ENCODE measurements at regions not wholly inside any gene's neighbourhood (a gene's known extent, or its start where the extent isn't known, plus 50 kb on each side); places are given as distances from the start of the nearest gene placed in this dataset.
A peak's percentile ranks its signal among the peaks of the same experiment; 100 is the strongest.
"Not testable (repeated sequence)": the region's sequence is repeated elsewhere in the genome, so short reads cannot be mapped to it uniquely, and the experiment has no call there.

- no peak for DNase-seq
Observed at GRCh38 chr10:42883993-42884983, 101.7 kb downstream of the BMS1 start.

DNA sequence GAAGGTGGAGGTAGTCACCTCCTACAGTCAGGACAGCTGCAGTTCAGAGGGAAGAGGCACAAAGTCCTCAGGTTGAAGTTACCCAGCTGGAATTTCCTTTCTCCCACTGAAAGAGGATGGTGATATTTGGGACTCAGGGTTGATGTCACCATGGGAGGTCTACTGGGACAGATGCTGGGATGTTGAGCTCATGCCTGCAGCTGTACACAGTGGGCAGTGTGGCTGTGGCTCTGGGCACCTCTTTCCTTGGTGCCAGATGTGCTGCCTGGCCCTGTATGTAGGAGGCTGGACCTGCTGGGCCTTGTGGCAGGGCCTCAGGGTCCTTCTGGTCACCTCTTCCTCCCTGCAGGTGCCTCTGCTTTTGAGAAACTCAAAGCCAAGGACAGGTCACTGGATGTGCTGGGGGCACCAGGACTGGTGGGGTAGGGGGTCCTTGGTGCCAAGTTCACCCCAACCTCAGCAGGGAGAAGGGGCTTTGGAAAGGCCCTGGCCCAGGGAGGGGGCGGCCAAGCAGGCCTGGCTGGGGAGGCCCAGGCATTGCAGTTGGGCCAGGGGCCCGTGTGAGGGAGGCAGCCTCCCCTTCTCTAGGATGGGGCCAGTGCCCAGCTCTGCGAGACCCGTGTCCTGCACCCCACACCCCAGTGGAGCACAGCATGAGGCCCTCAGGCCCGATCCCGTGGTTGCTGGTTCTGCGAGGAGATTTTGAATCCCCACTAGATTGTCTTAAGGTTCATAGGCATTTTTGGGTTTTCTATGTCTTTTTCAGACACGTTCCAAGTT is 103.1 kb downstream of the BMS1 start:
- DNase-seq, result no peak

- DNase-seq, result no peak
Observed at GRCh38 chr10:42887734-42888503, 105.3 kb downstream of the BMS1 start.

- DNase-seq, result no peak
Observed at GRCh38 chr10:42888504-42889095, 106.0 kb downstream of the BMS1 start.

DNA sequence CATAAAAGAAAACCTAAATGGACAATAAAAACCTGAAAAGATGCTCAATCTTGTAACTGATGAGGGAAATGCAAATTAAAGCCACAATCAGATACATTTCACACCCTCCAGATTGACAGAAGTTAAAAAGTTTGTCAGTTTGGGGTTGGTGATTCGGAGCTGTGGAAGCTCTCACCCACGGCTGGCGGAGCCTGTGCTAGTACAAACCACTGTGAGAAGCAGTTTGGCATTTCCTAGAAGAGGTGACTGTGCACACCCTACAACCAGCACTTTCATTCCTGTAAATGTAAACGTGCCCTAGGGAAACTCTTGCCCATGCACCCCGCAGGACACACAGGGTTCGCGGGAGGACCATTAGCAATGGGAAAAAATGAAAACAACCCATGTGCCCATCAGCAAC is 114.1 kb downstream of the BMS1 start:
- no peak for DNase-seq

DNA sequence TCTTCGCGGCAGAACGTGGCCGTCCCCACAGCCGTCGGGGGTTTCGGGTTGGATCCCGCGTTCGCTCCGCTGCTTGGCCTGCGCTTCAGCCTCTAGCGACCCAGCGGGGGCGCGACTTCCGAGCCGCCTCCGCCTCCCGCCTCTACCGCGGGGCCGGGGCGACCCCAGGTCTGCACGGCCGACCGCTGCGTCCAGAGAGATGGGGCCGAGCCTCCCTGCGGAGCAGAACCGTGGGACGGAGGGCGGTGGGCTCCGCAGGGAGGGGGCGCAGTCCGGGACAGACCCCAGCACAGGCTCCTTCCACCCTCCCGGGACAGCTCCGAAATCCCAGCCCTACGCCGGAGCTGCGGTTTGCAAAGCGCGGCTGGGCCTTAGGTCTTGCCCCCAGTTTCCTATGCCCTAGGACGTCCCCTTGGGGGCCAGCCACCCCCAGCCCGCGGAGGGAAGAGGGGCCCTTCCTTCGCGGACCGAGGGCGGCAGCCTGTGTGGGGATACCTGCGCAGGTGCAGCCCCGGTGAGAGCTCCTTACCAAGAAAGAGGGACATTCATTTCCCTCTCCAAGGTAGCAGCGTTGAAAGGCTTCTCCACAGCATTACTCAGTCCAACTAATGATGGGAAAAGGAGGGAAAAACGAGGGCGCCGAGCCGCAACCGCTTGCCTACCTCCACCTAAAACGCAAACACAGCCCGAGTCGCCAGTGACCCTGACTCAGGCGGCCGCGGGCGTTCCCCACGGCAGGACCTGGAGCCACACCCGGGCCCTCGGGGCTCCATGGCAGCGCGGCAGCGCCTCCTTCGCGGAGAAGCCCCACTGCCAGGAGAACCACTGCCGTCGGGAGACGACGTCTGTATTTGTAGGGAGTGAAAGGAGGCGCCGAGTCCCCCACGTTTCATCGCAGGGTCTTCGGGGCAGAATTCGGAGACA is 115.7 kb downstream of the BMS1 start:
- no peak for DNase-seq

GRCh38 chr10:42899036-42899435 is 116.4 kb downstream of the BMS1 start:
- no peak for DNase-seq

- DNase-seq, result not testable (repeated sequence)
Observed at GRCh38 chr10:42900346-42900745, 117.8 kb downstream of the BMS1 start.

DNA sequence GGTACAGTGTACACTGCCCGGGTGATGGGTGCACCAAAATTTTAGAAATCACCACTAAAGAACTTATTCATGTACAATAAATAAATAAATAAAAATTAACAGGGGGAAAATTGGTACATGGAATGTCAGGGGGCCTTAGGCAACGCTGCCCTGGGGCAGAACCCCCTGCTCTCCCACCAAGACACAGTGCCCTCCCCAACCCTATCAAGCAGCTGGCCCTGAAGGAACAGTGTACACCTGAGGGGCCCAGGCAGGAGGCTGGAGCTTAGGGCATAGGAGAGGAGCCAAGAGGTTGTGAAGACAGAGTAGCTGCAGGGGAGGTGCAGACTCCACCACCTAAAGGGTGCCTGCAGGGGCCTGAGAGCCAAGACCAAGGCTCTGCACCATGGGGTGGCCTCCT is 128.8 kb downstream of the BMS1 start:
- no peak for DNase-seq

DNA sequence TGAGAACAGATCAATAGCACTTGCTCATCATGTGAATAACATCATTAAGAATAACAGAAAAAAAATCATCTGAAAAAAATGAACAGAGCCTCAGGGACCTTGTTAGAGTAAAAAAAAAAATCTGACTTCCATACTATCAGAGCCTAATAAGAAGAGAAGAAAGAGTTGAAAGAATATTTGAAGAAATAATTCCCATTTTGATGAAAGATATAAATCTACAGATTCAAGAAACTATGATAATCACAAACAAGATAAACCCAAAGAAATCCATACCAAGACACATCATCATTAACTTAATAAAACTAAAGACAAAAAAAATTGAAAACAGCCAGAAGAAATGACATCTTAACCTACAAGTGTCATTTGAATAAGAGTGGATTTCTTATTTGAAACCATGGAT is 134.4 kb downstream of the BMS1 start:
- no peak for DNase-seq

DNA sequence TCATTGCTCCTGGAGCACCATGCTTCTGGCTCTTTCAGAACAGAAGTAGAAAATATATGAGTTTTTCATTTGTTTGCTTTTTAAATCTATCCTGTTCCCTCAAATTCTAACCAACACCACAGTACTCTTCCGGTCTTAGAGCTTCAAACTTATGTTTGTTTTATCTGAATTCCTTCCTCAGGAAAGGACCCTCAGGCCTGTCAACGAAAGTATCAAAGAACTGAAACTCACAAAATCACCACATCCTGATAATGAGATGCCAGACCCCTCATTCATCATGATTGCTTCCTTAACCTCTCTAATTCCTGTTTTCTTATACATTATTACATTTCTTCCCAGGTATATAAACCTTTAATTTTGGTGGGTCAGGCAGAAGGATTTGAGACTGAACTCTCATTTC is 135.2 kb downstream of the BMS1 start:
- no peak for DNase-seq

DNA sequence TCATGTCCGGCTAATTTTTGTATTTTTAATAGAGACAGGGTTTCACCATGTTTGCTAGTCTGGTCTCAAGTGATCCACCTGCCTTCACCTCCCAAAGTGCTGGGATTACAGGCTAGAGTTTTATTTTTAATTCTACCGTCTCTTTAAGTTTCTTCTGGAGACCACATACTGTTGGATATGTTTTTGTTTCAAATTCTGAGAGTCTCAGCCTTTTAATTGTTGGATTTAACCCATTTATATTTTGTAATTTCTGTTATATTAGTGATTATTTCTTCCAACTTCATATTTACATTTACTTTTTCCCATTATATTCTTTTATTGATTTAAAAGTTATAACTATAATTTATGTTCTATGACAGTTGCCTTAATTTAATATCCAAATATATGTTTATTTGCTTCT is 139.4 kb downstream of the BMS1 start:
- DNase-seq, result no peak

- no peak for DNase-seq
Observed at GRCh38 chr10:42924484-42924883, 141.9 kb downstream of the BMS1 start.

DNA sequence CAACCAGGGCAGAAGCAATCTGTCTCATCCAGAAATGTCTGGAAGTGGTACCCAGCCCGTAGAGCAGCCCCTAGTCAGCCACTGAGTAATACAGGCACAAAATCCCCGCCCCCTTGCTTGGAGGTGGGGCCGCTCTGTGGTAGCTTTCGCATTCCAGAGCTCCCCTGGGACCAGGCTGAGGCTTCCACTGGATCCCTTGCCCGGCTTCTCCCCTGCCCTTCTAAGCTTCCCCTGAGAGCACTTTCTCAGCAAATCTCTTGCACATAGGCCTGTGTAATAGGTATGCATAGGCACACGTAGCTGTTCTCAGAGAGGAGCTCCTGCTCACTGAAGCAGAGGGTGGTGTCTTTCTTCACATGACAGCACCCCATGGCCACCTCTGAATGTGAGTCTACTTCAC is 144.2 kb downstream of the BMS1 start:
- peak; percentile 77 for DNase-seq

DNA sequence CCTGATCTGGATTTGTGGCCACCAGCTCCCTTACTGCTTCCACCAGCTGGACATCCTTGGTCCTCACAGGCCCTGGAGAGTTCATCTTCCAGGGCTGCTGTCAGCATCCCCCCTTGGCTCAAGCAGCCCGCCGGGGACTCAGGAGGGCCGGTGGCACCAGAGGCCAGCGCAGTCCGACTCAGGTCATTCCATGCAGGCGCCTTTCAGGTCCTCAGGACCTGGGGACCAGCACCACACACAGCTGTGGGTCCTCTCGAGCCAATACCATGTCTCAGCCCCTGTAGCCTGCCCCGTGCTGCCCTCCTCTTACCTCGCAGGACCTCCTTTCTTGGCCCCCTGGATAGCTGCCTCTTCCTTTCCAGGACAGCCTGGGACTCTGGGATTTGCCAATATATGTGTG is 145.5 kb downstream of the BMS1 start:
- DNase-seq, result no peak

DNA sequence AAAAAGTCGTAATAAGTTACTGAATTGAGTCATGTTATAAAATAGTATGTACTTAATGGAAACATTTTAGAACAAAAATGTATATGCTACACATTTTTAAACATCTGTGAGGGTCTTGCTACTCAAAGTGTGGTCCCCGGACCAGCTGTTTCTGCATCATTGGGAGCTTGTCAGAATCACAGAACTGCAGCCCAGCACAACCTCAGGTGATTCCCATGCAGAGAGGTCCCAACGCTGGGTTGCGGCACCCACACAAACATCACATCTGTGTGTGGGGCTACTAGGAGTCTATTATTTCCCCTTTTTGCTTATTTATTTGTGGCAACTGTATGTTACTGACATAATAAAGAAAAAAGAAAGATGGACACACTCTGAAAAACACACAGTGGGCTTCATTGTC is 146.6 kb downstream of the BMS1 start:
- no peak for DNase-seq

DNA sequence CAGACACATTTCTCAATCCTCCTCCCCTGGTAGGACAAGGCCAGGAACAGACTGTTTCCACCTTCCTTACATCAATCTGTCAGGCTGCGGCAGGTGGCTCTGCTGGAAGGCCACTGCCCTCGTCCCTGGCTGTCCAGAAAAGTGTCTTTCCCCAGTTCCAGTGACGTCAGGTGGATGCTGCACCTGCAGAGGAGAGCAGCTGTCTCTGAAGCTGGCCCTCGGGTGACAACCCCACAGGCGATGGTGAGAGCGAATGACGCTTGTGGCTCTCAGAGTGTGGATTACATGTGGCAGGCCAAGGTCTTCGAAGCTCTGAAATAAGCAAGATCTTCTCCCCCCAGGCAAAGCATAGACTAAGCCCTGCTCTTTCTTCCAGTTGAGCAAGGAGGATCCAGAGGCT is 146.9 kb upstream of the RET start:
- no peak for DNase-seq

DNA sequence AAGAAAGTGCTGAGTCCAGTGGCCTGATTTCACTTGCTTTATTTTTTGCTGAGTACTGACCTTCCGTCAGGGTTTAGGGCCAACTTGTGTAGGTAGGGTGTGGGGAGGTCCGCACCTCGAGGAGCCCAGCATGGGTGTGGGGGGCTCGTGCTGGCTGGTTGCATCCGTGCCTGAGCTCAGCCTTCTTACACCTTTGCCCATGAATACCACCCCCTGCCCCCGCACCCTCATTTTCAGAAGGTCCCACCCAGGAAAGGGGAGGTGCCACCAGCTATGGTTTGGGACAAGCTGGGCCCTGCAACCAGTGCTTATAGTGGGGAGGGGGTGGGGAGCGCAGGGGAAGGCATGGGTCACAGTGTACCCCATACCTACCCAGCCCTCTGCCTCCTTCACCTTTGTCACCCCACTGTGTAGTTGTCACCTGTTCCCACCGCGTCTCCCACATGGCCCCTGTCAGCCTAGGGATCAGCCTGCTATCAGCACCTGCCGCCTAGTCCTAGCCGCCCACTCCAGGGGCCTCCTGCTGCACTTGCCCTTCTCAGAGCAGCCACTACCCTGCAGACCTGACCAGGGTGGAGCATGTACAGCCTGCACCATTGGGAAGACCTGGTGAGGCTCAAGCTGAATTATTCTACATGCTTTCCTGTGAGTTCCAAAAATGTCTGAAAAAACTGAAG is 146.2 kb upstream of the RET start:
- no peak for DNase-seq

DNA sequence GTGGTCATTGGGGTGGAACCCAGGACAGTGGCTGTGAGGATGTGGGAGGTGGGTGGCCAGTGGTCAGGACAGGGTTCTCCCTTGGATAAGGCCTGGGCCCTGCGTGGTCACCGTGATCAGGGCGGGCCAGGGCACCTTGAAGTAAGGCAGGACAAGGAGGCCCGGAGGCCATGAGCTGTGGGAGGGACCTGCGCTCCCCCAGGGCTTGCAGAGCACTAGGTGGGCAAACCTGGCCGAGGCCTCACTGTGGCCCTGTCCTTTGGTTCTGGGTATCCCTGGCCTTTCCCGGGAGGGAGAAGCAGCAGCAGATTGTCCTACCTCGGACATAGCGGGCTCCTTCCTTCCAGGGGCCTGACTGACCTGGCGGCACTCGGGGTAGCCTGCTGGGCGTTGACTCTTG is 144.8 kb upstream of the RET start:
- no peak for DNase-seq

DNA sequence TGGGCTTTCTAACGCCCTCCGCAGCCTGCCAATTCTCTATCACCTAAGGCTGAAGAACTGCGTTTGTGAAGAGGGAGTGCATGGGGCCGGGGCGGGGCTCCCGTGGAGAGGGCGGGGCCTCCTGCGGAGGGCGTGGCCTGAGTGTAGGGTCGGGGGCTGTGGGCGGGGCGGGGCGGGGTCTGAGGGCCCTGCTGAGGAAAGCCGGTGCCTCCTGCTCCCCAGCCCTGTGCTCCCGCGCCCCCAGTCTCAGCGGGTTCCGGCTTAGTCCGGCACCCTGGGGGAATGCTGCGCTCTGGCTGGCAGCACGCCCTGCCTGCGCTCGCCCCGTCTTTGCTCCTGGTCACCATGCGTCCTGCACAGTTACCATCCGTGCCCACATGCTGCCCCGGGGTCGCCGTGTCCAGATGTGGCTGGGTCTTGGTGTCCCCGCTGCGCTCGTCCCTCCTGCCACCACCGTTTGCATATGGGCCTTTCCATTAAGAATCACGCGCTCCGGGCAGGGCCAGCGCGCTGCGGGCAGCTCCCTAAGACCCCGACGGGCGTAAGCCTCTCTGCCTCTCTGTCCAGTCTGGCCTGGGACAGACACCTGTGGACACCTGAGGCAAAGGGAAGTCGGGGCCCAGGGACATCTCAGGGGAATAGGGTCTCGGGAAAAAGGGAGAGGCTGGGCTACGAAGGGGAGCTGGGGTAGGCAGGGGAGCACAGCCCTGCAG is 144.0 kb upstream of the RET start:
- DNase-seq, result peak; percentile 79
